ENCODE measurements at regions not wholly inside any gene's neighbourhood (a gene's known extent, or its start where the extent isn't known, plus 50 kb on each side); places are given as distances from the start of the nearest gene placed in this dataset.
A peak's percentile ranks its signal among the peaks of the same experiment; 100 is the strongest.

DNA sequence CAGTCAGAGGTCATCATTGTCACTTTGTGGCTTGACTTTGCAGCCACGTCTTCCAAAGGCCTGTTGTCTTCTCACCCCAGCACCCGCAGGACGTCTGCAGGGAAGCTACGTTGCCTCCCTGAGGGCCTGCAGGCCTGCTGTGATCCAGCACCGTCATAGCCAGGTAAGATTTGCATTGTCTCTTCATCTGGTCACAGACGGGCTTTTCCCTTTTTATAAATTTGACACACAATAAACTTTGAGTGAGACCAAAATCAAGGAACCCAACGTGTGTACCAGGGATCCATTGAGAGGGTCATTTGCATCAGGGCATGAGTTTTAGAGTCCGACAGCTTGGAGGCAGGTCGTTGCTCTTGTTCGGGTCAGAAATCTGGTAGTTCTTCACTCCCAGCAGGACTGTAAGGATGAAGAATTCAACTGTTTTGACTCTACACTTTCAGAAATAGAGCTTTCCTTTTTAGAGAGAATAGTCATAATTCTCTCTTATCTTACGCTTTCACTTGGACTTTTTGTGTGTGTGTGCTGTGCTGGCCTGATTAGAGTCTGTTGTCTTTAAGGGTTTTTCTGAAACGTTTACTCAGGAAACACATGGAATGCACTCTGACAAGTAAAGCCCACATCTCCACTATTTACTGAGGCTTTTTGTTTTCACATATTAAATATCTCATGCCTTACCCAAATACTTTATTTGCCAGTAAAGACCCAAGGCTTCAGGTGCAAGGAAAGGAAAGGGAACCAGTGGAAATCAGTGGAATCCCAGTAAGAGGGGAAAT is 177.2 kb upstream of the TAB2 start (continued):
- TF ChIP-seq, protein P1, sequence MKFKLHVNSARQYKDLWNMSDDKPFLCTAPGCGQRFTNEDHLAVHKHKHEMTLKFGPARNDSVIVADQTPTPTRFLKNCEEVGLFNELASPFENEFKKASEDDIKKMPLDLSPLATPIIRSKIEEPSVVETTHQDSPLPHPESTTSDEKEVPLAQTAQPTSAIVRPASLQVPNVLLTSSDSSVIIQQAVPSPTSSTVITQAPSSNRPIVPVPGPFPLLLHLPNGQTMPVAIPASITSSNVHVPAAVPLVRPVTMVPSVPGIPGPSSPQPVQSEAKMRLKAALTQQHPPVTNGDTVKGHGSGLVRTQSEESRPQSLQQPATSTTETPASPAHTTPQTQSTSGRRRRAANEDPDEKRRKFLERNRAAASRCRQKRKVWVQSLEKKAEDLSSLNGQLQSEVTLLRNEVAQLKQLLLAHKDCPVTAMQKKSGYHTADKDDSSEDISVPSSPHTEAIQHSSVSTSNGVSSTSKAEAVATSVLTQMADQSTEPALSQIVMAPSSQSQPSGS (CRISPR knock-in tag; IDR thresholded peaks at IDR 0.05), result no peak
- TF ChIP-seq HNRNPLL (IDR thresholded peaks at IDR 0.05; ENCODE audit: low read depth, low read length, poor library complexity, severe bottlenecking), result peak; percentile 31
- peak; percentile 40; the same call in 1 of the 2 replicates for TF ChIP-seq MYC (IDR thresholded peaks at IDR 0.05; ENCODE audit: low read depth, low read length)
- TF ChIP-seq MYC (CRISPR knock-in tag; IDR thresholded peaks at IDR 0.05; ENCODE audit: borderline replicate concordance, low read depth), result no peak
- TF ChIP-seq, protein P2, sequence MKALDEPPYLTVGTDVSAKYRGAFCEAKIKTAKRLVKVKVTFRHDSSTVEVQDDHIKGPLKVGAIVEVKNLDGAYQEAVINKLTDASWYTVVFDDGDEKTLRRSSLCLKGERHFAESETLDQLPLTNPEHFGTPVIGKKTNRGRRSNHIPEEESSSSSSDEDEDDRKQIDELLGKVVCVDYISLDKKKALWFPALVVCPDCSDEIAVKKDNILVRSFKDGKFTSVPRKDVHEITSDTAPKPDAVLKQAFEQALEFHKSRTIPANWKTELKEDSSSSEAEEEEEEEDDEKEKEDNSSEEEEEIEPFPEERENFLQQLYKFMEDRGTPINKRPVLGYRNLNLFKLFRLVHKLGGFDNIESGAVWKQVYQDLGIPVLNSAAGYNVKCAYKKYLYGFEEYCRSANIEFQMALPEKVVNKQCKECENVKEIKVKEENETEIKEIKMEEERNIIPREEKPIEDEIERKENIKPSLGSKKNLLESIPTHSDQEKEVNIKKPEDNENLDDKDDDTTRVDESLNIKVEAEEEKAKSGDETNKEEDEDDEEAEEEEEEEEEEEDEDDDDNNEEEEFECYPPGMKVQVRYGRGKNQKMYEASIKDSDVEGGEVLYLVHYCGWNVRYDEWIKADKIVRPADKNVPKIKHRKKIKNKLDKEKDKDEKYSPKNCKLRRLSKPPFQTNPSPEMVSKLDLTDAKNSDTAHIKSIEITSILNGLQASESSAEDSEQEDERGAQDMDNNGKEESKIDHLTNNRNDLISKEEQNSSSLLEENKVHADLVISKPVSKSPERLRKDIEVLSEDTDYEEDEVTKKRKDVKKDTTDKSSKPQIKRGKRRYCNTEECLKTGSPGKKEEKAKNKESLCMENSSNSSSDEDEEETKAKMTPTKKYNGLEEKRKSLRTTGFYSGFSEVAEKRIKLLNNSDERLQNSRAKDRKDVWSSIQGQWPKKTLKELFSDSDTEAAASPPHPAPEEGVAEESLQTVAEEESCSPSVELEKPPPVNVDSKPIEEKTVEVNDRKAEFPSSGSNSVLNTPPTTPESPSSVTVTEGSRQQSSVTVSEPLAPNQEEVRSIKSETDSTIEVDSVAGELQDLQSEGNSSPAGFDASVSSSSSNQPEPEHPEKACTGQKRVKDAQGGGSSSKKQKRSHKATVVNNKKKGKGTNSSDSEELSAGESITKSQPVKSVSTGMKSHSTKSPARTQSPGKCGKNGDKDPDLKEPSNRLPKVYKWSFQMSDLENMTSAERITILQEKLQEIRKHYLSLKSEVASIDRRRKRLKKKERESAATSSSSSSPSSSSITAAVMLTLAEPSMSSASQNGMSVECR (CRISPR knock-in tag; IDR thresholded peaks at IDR 0.05), result no peak
- TF ChIP-seq, protein P3, sequence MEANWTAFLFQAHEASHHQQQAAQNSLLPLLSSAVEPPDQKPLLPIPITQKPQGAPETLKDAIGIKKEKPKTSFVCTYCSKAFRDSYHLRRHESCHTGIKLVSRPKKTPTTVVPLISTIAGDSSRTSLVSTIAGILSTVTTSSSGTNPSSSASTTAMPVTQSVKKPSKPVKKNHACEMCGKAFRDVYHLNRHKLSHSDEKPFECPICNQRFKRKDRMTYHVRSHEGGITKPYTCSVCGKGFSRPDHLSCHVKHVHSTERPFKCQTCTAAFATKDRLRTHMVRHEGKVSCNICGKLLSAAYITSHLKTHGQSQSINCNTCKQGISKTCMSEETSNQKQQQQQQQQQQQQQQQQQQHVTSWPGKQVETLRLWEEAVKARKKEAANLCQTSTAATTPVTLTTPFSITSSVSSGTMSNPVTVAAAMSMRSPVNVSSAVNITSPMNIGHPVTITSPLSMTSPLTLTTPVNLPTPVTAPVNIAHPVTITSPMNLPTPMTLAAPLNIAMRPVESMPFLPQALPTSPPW (CRISPR knock-in tag; IDR thresholded peaks at IDR 0.05), result peak; percentile 41
- TF ChIP-seq DACH1 (IDR thresholded peaks at IDR 0.05; ENCODE audit: partially characterized antibody), result no peak
- TF ChIP-seq CC2D1A (IDR thresholded peaks at IDR 0.05), result peak; percentile 92
- no peak for TF ChIP-seq ZNF212 (CRISPR knock-in tag; IDR thresholded peaks at IDR 0.05)
- TF ChIP-seq CTBP1 (IDR thresholded peaks at IDR 0.05; ENCODE audit: borderline replicate concordance), result 0 out of 2 replicates have a peak, but pooled peaks have one; percentile 40
